Astrocyte (in vitro differentiated cells and primary cell): ENCODE measurements at regions not wholly inside any gene's neighbourhood (a gene's known extent, or its start where the extent isn't known, plus 50 kb on each side); places are given as distances from the start of the nearest gene placed in this dataset.

Experiments
- DNase-seq: peaks from one replicate; pipeline ENCODE4 v3.0.0-alpha.2; 2010; ENCODE audit warnings: low read depth
- FAIRE-seq: peaks from 2 replicates; lab custom pipeline; 2011; peaks lifted over from hg19 to GRCh38; lab: Jason Lieb, UNC
- H2AFZ ChIP-seq: 2 replicates; pipeline ENCODE4 v1.6.0; 2012; ENCODE audit warnings: low read depth, low read length, inconsistent platforms
- H3K27ac ChIP-seq: 2 replicates; pipeline ENCODE4 v1.5.1; 2011; ENCODE audit warnings: low read depth, low read length, inconsistent platforms
- H3K27me3 ChIP-seq: 2 replicates; pipeline ENCODE4 v1.6.0; 2011; ENCODE audit warnings: low read length, inconsistent platforms; ENCODE audit not compliant: insufficient read depth
- H3K36me3 ChIP-seq: 2 replicates; pipeline ENCODE4 v1.5.1; 2011; ENCODE audit warnings: low read length, inconsistent platforms; ENCODE audit not compliant: insufficient read depth
- H3K4me1 ChIP-seq: 2 replicates; pipeline ENCODE4 v1.5.1; 2011; ENCODE audit warnings: low read length, inconsistent platforms; ENCODE audit not compliant: insufficient read depth
- H3K4me2 ChIP-seq: 2 replicates; pipeline ENCODE4 v1.6.0; 2012; ENCODE audit warnings: low read length, inconsistent platforms
- H3K4me3 ChIP-seq: 2 replicates; pipeline ENCODE4 v1.5.1; 2011; ENCODE audit warnings: low read depth, mild to moderate bottlenecking, low read length, inconsistent platforms; ENCODE audit not compliant: insufficient read depth
- H3K79me2 ChIP-seq: 2 replicates; pipeline ENCODE4 v1.6.0; 2012; ENCODE audit warnings: mild to moderate bottlenecking, low read length, inconsistent platforms; ENCODE audit not compliant: insufficient read depth
- H3K9ac ChIP-seq: 2 replicates; pipeline ENCODE4 v1.6.0; 2012; ENCODE audit warnings: mild to moderate bottlenecking, low read length, inconsistent platforms
- H3K9me3 ChIP-seq: 2 replicates; pipeline ENCODE4 v1.5.1; 2012; ENCODE audit warnings: low read depth, mild to moderate bottlenecking, low read length, inconsistent platforms; ENCODE audit not compliant: insufficient read depth
- H4K20me1 ChIP-seq: 2 replicates; pipeline ENCODE4 v1.6.0; 2012; ENCODE audit warnings: low read length, inconsistent platforms; ENCODE audit not compliant: insufficient read depth
- H3K27ac Mint-ChIP-seq: one replicate; pipeline ENCODE4 v1.8.0; 2021; ENCODE audit warnings: mild to moderate bottlenecking, mixed read lengths; ENCODE audit not compliant: unreplicated experiment
- H3K27me3 Mint-ChIP-seq: one replicate; pipeline ENCODE4 v1.8.0; 2021; ENCODE audit warnings: low read depth, mixed read lengths; ENCODE audit not compliant: unreplicated experiment
- H3K36me3 Mint-ChIP-seq: one replicate; pipeline ENCODE4 v1.8.0; 2021; ENCODE audit warnings: low read depth, mixed read lengths; ENCODE audit not compliant: unreplicated experiment
- H3K4me1 Mint-ChIP-seq: one replicate; pipeline ENCODE4 v1.8.0; 2021; ENCODE audit warnings: low read depth, mixed read lengths; ENCODE audit not compliant: unreplicated experiment
- H3K4me3 Mint-ChIP-seq: one replicate; pipeline ENCODE4 v1.8.0; 2021; ENCODE audit warnings: mild to moderate bottlenecking, moderate library complexity, mixed read lengths; ENCODE audit not compliant: unreplicated experiment
- H3K9me3 Mint-ChIP-seq: one replicate; pipeline ENCODE4 v1.8.0; 2021; ENCODE audit warnings: mild to moderate bottlenecking, mixed read lengths; ENCODE audit not compliant: unreplicated experiment
- CTCF ChIP-seq: IDR thresholded peaks from 2 replicates; pipeline ENCODE4 v1.5.1; 2011; ENCODE audit warnings: low read depth, mild to moderate bottlenecking, inconsistent platforms, low read length, moderate library complexity; ENCODE audit not compliant: insufficient read depth
- EZH2 ChIP-seq: IDR thresholded peaks from 2 replicates; pipeline ENCODE4 v1.6.1; 2012; ENCODE audit warnings: mild to moderate bottlenecking, low read length, inconsistent platforms; ENCODE audit not compliant: insufficient read depth

- DNase-seq = no peak
- H2AFZ ChIP-seq = no peak overlapping the region
- no peak overlapping the region for H3K27ac ChIP-seq
- Mint-ChIP-seq H3K36me3 (peaks cover 1% of the 10 kb centered on the region), H3K9me3 (peaks cover 4% of the 10 kb centered on the region), H3K27me3 (peaks cover 5% of the 10 kb centered on the region), H3K4me3 (no peak overlapping the region), H3K4me1 (peaks cover 13% of the 10 kb centered on the region), H3K27ac (no peak overlapping the region)
- TF ChIP-seq EZH2 = no peak
- no peak for TF ChIP-seq CTCF
- no peaks in the 10 kb centered on the region for H3K27me3 ChIP-seq
- peaks cover 4% of the 10 kb centered on the region for H3K9me3 ChIP-seq
- H3K9ac ChIP-seq = no peak overlapping the region
- H3K36me3 ChIP-seq = no peaks in the 10 kb centered on the region
- no peak overlapping the region for H3K4me3 ChIP-seq
- H3K4me1 ChIP-seq = peaks cover 9% of the 10 kb centered on the region
- no peak for FAIRE-seq
- H3K79me2 ChIP-seq = no peaks in the 10 kb centered on the region
- H3K4me2 ChIP-seq = no peak overlapping the region
- H4K20me1 ChIP-seq = no peaks in the 10 kb centered on the region
Measured at GRCh38 chr1:8222789-8223188, 95.1 kb upstream of the SLC45A1 start.

DNA sequence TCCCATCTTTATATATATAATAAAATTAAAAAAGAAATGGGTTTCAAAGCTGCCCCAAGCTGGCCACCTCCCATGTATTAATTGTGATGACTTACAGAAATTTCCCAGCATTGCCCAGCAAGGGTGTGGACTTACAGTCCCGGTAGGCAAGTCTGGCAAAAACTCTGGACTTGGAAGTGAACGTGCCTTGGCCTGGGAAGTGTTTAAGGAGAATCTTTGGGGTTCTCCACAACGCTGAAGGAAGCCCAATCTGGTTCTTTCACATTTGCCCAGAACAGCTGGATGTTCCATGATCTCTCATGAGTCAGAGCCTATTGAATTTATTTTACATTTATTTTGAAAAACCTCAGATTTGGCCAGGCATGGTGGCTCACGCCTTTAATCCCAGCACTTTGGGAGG lies 98.4 kb upstream of the SLC45A1 start:
- Histone ChIP-seq H2AFZ (no peak overlapping the region), H3K27me3 (no peaks in the 10 kb centered on the region), H3K4me3 (no peak overlapping the region), H3K36me3 (no peaks in the 10 kb centered on the region), H3K4me1 (peaks cover 15% of the 10 kb centered on the region), H3K27ac (no peak overlapping the region), H3K79me2 (no peaks in the 10 kb centered on the region), H3K4me2 (no peak overlapping the region), H3K9ac (no peak overlapping the region), H3K9me3 (no peaks in the 10 kb centered on the region), H4K20me1 (no peaks in the 10 kb centered on the region)
- peaks cover 27% of the 10 kb centered on the region for H3K4me1 Mint-ChIP-seq
- FAIRE-seq (no peak), DNase-seq (no peak)
- no peak for TF ChIP-seq EZH2
- TF ChIP-seq CTCF = no peak
- H3K36me3 Mint-ChIP-seq = peaks cover 1% of the 10 kb centered on the region
- no peaks in the 10 kb centered on the region for H3K9me3 Mint-ChIP-seq
- no peak overlapping the region for H3K27ac Mint-ChIP-seq
- peaks cover 2% of the 10 kb centered on the region for H3K27me3 Mint-ChIP-seq
- H3K4me3 Mint-ChIP-seq = no peak overlapping the region

DNA sequence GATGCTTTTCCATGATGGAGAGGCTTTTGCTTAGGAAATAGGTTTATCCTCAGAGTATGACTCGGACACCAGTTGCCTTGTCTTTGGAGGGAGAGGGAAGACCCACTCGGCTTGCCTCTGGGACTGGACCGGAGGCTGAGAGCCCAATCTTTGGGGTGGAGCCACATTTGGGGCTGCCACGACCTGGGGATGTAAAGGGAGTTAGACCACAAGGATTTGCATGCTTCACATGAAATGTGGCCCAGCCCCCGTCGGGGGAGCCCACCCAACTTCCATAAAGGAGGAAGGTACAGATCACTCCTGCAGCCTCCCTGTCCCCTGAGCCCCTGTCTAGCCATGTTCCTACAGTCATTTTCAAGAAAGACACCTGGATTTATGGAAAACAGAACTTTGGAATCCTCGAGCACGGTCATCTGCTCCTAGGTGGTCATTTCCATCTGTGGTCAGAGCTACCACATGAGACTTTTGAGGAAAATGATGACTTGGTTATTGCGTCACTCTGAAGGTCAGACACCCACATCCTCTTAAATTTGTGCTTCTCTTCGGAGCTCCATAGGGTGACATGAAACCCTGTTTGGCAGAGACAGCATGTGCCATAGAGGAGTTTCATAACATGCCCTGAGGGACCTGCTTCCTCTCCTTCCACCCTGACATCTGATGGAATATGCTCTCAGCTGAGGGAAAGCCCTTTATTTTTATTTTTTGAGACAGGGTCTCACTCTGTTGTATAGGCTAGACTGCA lies 99.4 kb upstream of the SLC45A1 start:
- Histone ChIP-seq H4K20me1 (no peaks in the 10 kb centered on the region), H3K27ac (no peak overlapping the region), H3K9ac (no peak overlapping the region), H3K4me1 (peaks cover 15% of the 10 kb centered on the region), H3K9me3 (no peaks in the 10 kb centered on the region), H3K4me2 (no peak overlapping the region), H3K4me3 (no peak overlapping the region), H3K27me3 (no peaks in the 10 kb centered on the region), H3K79me2 (no peaks in the 10 kb centered on the region), H3K36me3 (no peaks in the 10 kb centered on the region), H2AFZ (no peak overlapping the region)
- TF ChIP-seq CTCF (no peak), EZH2 (no peak)
- no peaks in the 10 kb centered on the region for H3K9me3 Mint-ChIP-seq
- FAIRE-seq = no peak
- H3K27ac Mint-ChIP-seq = no peak overlapping the region
- no peak overlapping the region for H3K4me3 Mint-ChIP-seq
- peak; percentile 70 for DNase-seq
- peaks cover 2% of the 10 kb centered on the region for H3K27me3 Mint-ChIP-seq
- H3K4me1 Mint-ChIP-seq = peaks cover 29% of the 10 kb centered on the region
- peaks cover 1% of the 10 kb centered on the region for H3K36me3 Mint-ChIP-seq
